SU-DHL-6 (cell line): ENCODE measurements at regions not wholly inside any gene's neighbourhood (a gene's known extent, or its start where the extent isn't known, plus 50 kb on each side); places are given as distances from the start of the nearest gene placed in this dataset.

ENCODE experiments used
- H2AFZ ChIP-seq: fragments of 200-600 bp; sonication (generic); 2 replicates; pipeline ENCODE4 v1.6.1; 2014; ENCODE audit warnings: low read depth, mild to moderate bottlenecking, moderate library complexity, mixed read lengths, antibody characterized with exemption, low read length; ENCODE audit not compliant: severe bottlenecking
- H3F3A ChIP-seq: fragments of 200-600 bp; shearing (Covaris generic); 2 replicates; pipeline ENCODE4 v1.6.0; 2016; ENCODE audit warnings: antibody characterized with exemption, mild to moderate bottlenecking; ENCODE audit not compliant: insufficient read depth
- H3K27ac ChIP-seq: fragments of 200-600 bp; sonication (generic); 2 replicates; pipeline ENCODE4 v1.5.1; 2016; ENCODE audit warnings: low read depth, mild to moderate bottlenecking, low read length, moderate library complexity, mixed read lengths
- H3K27me3 ChIP-seq: fragments of 200-600 bp; sonication (generic), shearing (Covaris generic); 2 replicates; pipeline ENCODE4 v1.6.0; 2014; ENCODE audit warnings: mild to moderate bottlenecking, low read length
- H3K36me3 ChIP-seq: fragments of 200-600 bp; sonication (generic); 2 replicates; pipeline ENCODE4 v1.6.1; 2014; ENCODE audit warnings: mild to moderate bottlenecking, low read length, mixed read lengths
- H3K4me2 ChIP-seq: fragments of 300-600, 200-600 bp; shearing (Covaris generic), sonication (generic); 2 replicates; pipeline ENCODE4 v1.6.0; 2014; ENCODE audit warnings: low read length, low read depth, mild to moderate bottlenecking; ENCODE audit not compliant: poor library complexity, severe bottlenecking
- H3K4me3 ChIP-seq: fragments of 200-600 bp; sonication (generic); 2 replicates; pipeline ENCODE4 v1.5.1; 2014; ENCODE audit warnings: antibody characterized with exemption, low read length, mild to moderate bottlenecking, mixed read lengths; ENCODE audit not compliant: insufficient read depth, poor library complexity, severe bottlenecking
- H3K79me2 ChIP-seq: fragments of 200-600 bp; sonication (generic); 2 replicates; pipeline ENCODE4 v1.6.1; 2014; ENCODE audit warnings: mild to moderate bottlenecking, low read length, moderate library complexity; ENCODE audit not compliant: insufficient read depth
- H3K9ac ChIP-seq: fragments of 200-600 bp; sonication (generic); 2 replicates; pipeline ENCODE4 v1.7.0; 2014; ENCODE audit warnings: mild to moderate bottlenecking, low read length
- H3K9me2 ChIP-seq: fragments of 200-600 bp; sonication (generic); replicated peaks from 2 replicates; pipeline ENCODE4 v1.6.1; 2014; ENCODE audit warnings: low read length; ENCODE audit not compliant: insufficient read depth
- H3K9me3 ChIP-seq: fragments of 200-600 bp; sonication (generic); 2 replicates; pipeline ENCODE4 v1.6.1; 2014; ENCODE audit warnings: low read length, mixed read lengths; ENCODE audit not compliant: insufficient read depth
- H4K20me1 ChIP-seq: fragments of 200-600 bp; sonication (generic); 2 replicates; pipeline ENCODE4 v1.6.1; 2014; ENCODE audit warnings: low read depth, mild to moderate bottlenecking, antibody characterized with exemption, low read length, moderate library complexity, mixed read lengths
- CTCF ChIP-seq: fragments of 200-600 bp; sonication (generic); IDR thresholded peaks from one replicate; pipeline ENCODE4 v1.5.1; 2017; ENCODE audit warnings: antibody characterized with exemption, mild to moderate bottlenecking, low read length, moderate library complexity; ENCODE audit not compliant: insufficient read depth, poor library complexity, severe bottlenecking
- EZH2phosphoT487 ChIP-seq: fragments of 200-600 bp; sonication (generic), shearing (Covaris generic); conservative IDR thresholded peaks from 2 replicates; pipeline ENCODE4 v1.6.1; 2018; ENCODE audit warnings: mild to moderate bottlenecking, antibody characterized with exemption, low read length, moderate library complexity, mixed read lengths

DNA sequence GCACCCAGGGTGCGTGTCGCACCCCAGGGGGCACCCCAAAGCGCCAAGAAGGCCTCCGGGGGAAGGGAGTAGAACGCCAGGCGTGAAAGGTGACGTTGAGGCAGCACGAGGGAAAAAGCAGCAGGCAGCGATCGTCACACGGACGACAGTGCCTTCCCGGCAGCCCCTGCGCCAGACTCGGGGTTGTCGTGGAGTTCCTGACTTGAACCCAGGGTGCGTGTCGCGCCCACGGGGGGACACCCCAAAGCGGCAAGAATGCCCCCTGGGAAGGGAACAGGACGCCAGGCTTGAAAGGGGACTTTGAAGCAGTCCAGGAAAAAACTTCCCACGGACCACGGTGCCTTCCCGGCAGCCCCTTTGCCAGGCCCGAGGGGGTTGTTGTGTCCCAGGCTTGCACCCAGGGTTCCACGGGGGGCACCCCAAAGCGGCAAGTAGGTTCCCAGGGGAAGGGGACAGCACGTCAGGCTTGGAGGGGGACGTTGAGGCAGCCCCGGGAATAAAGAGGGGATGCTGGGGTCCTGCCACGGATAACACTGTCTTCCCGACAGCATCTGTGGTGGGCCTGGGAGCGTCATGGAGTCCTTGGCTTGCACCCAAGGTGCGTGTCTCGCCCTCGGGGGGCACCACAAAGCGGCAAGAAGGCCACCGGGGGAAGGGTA is 159.2 kb upstream of the ALG10B start:
- TF ChIP-seq EZH2phosphoT487: no peak
- no peak for TF ChIP-seq CTCF
- no peak overlapping the region for H3K4me3 ChIP-seq
- H3K9ac ChIP-seq: no peak overlapping the region
- no peaks in the 10 kb centered on the region for H3K9me3 ChIP-seq
- no peaks in the 10 kb centered on the region for H3F3A ChIP-seq
- H4K20me1 ChIP-seq: no peaks in the 10 kb centered on the region
- H3K27ac ChIP-seq: no peak overlapping the region
- no peak overlapping the region for H3K4me2 ChIP-seq
- no peak overlapping the region for H2AFZ ChIP-seq
- no peaks in the 10 kb centered on the region for H3K36me3 ChIP-seq
- H3K79me2 ChIP-seq: no peaks in the 10 kb centered on the region
- no peaks in the 10 kb centered on the region for H3K27me3 ChIP-seq
- no peaks in the 10 kb centered on the region for H3K9me2 ChIP-seq

GRCh38 chr12:38157933-38158401 is 158.6 kb upstream of the ALG10B start:
- TF ChIP-seq CTCF (no peak), EZH2phosphoT487 (no peak)
- H3K79me2 ChIP-seq: no peaks in the 10 kb centered on the region
- H3K9me3 ChIP-seq: no peaks in the 10 kb centered on the region
- no peaks in the 10 kb centered on the region for H3K9me2 ChIP-seq
- H3K4me2 ChIP-seq: no peak overlapping the region
- no peaks in the 10 kb centered on the region for H4K20me1 ChIP-seq
- H3K36me3 ChIP-seq: no peaks in the 10 kb centered on the region
- H3K9ac ChIP-seq: no peak overlapping the region
- no peaks in the 10 kb centered on the region for H3K27me3 ChIP-seq
- no peaks in the 10 kb centered on the region for H3F3A ChIP-seq
- H3K27ac ChIP-seq: no peak overlapping the region
- no peak overlapping the region for H3K4me3 ChIP-seq
- no peak overlapping the region for H2AFZ ChIP-seq

GRCh38 chr12:38158428-38159091 is 158.0 kb upstream of the ALG10B start:
- H3K4me2 ChIP-seq: no peak overlapping the region
- H3F3A ChIP-seq: no peaks in the 10 kb centered on the region
- no peaks in the 10 kb centered on the region for H3K9me2 ChIP-seq
- no peak overlapping the region for H3K4me3 ChIP-seq
- no peaks in the 10 kb centered on the region for H3K9me3 ChIP-seq
- H4K20me1 ChIP-seq: no peaks in the 10 kb centered on the region
- TF ChIP-seq EZH2phosphoT487: no peak
- no peak for TF ChIP-seq CTCF
- H2AFZ ChIP-seq: no peak overlapping the region
- H3K79me2 ChIP-seq: no peaks in the 10 kb centered on the region
- no peaks in the 10 kb centered on the region for H3K36me3 ChIP-seq
- H3K9ac ChIP-seq: no peak overlapping the region
- no peak overlapping the region for H3K27ac ChIP-seq
- H3K27me3 ChIP-seq: no peaks in the 10 kb centered on the region
